Progenitor cell of endocrine pancreas (in vitro differentiated cells): ENCODE measurements at regions not wholly inside any gene's neighbourhood (a gene's known extent, or its start where the extent isn't known, plus 50 kb on each side); places are given as distances from the start of the nearest gene placed in this dataset.
"Not testable (repeated sequence)": the region's sequence is repeated elsewhere in the genome, so short reads cannot be mapped to it uniquely, and the experiment has no call there.

Source experiments
- DNase-seq: peaks from one replicate; pipeline ENCODE4 v3.0.0; 2021; ENCODE audit warnings: low spot score; ENCODE audit not compliant: unreplicated experiment
- H3K27ac Mint-ChIP-seq: 2 replicates; pipeline ENCODE4 v1.8.0; 2021; ENCODE audit warnings: mild to moderate bottlenecking, moderate library complexity, mixed read lengths
- H3K27me3 Mint-ChIP-seq: 2 replicates; pipeline ENCODE4 v1.8.0; 2021; ENCODE audit warnings: mixed read lengths
- H3K36me3 Mint-ChIP-seq: 2 replicates; pipeline ENCODE4 v1.8.0; 2022; ENCODE audit warnings: mixed read lengths; ENCODE audit not compliant: insufficient read depth
- H3K4me1 Mint-ChIP-seq: 2 replicates; pipeline ENCODE4 v1.8.0; 2021; ENCODE audit warnings: low read depth, mixed read lengths
- H3K4me3 Mint-ChIP-seq: 2 replicates; pipeline ENCODE4 v1.8.0; 2021; ENCODE audit warnings: low read depth, mild to moderate bottlenecking, moderate library complexity, mixed read lengths
- H3K9me3 Mint-ChIP-seq: 2 replicates; pipeline ENCODE4 v1.8.0; 2021; ENCODE audit warnings: low read depth, mixed read lengths
- CTCF ChIP-seq: fragments of 200-600 bp; sonication (generic); IDR thresholded peaks from one replicate; pipeline ENCODE4 v1.5.0; 2021; ENCODE audit warnings: antibody characterized with exemption, mild to moderate bottlenecking; ENCODE audit not compliant: unreplicated experiment

GRCh38 chr12:92396647-92397252 lies 251.1 kb upstream of the BTG1 start:
- Mint-ChIP-seq H3K27me3 (no peaks in the 10 kb centered on the region), H3K27ac (no peak overlapping the region), H3K9me3 (peaks cover 22% of the 10 kb centered on the region), H3K4me3 (no peak overlapping the region), H3K36me3 (peaks cover 8% of the 10 kb centered on the region), H3K4me1 (peaks cover 10% of the 10 kb centered on the region)
- TF ChIP-seq CTCF = no peak
- DNase-seq = no peak

- H3K27ac Mint-ChIP-seq = no peak overlapping the region
- peaks cover 10% of the 10 kb centered on the region for H3K4me1 Mint-ChIP-seq
- no peak overlapping the region for H3K4me3 Mint-ChIP-seq
- no peak for TF ChIP-seq CTCF
- peaks cover 22% of the 10 kb centered on the region for H3K9me3 Mint-ChIP-seq
- H3K36me3 Mint-ChIP-seq = peaks cover 8% of the 10 kb centered on the region
- H3K27me3 Mint-ChIP-seq = no peaks in the 10 kb centered on the region
- DNase-seq = no peak
Measured at GRCh38 chr12:92395322-92395721, 249.7 kb upstream of the BTG1 start.

DNA sequence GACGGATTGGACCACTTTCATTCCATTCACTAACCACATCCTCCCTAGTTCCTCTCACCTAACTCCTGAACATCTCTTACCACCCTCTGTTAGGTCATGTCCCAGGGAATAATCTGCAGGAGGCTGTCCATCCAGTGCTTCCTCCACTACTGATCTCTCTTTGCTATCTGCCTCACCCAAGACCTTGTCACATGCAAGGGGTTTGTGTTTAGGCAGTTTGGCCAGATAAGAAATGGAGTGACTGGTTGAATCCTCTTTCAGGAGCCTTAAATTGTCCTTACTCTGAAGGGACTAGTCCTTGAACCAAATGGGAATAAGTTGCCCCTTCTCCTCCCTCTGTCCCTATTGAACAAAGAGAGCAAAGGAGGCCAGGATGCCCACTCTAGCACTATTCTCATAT lies 249.2 kb upstream of the BTG1 start:
- DNase-seq = no peak
- Mint-ChIP-seq H3K27me3 (no peaks in the 10 kb centered on the region), H3K4me3 (no peak overlapping the region), H3K36me3 (peaks cover 8% of the 10 kb centered on the region), H3K27ac (no peak overlapping the region), H3K9me3 (peaks cover 22% of the 10 kb centered on the region), H3K4me1 (peaks cover 10% of the 10 kb centered on the region)
- no peak for TF ChIP-seq CTCF

DNA sequence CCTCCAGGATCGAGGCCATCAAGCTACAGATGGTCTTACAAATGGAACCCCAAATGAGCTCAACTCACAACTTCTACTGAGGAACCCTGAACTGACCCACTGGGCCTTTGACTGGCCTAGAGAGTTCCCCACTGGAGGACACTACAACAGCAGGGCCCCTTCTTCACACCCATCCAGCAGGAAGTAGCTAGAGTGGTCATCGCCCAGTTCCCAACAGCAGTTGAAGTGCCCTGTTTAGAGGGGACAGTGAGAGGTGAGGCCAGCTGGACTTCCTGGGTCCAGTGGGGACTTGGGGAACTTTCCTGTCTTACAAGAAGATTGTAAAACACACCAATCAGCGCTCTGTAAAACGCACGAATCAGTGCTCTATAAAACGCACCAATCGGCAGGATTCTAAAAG lies 247.9 kb upstream of the BTG1 start:
- TF ChIP-seq CTCF = no peak
- peaks cover 8% of the 10 kb centered on the region for H3K36me3 Mint-ChIP-seq
- no peak overlapping the region for H3K4me3 Mint-ChIP-seq
- H3K27ac Mint-ChIP-seq = no peak overlapping the region
- peaks cover 22% of the 10 kb centered on the region for H3K9me3 Mint-ChIP-seq
- no peaks in the 10 kb centered on the region for H3K27me3 Mint-ChIP-seq
- no peak for DNase-seq
- H3K4me1 Mint-ChIP-seq = no peaks in the 10 kb centered on the region

GRCh38 chr12:92391726-92392125 lies 246.1 kb upstream of the BTG1 start:
- not testable (repeated sequence) for H3K4me3 Mint-ChIP-seq, H3K27me3 Mint-ChIP-seq, H3K36me3 Mint-ChIP-seq, H3K4me1 Mint-ChIP-seq, DNase-seq, H3K27ac Mint-ChIP-seq
- peaks cover 22% of the 10 kb centered on the region for H3K9me3 Mint-ChIP-seq

DNA sequence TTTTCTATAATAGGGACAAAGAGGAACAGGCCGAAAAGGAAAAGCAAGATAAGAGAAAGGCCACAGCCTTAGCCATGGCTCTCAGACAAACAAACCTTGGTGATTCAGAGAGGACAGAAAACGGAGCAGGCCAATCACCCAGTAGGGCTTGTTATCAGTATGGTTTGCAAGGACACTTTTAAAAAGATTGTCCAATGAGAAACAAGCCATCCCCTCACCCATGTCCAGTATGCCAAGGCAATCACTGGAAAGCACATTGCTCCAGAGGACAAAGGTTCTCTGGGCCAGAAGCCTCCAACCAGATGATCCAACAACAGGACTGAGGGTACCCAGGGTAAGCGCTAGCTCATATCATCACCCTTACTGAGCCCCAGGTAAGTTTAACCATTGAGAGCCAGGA lies 243.8 kb upstream of the BTG1 start:
- H3K9me3 Mint-ChIP-seq = peaks cover 23% of the 10 kb centered on the region
- H3K36me3 Mint-ChIP-seq = peaks cover 8% of the 10 kb centered on the region

More for the DNA sequence above, 243.8 kb upstream of the BTG1 start:
- DNase-seq = no peak
- Mint-ChIP-seq H3K4me3 (no peak overlapping the region), H3K27me3 (no peaks in the 10 kb centered on the region), H3K27ac (no peak overlapping the region), H3K4me1 (no peaks in the 10 kb centered on the region)
- TF ChIP-seq CTCF = no peak
